ENCODE measurements at regions not wholly inside any gene's neighbourhood (a gene's known extent, or its start where the extent isn't known, plus 50 kb on each side); places are given as distances from the start of the nearest gene placed in this dataset.
A peak's percentile ranks its signal among the peaks of the same experiment; 100 is the strongest.

GRCh38 chr9:14427419-14427818, 113.5 kb upstream of the NFIB start:
- no peak for FAIRE-seq

- no peak for FAIRE-seq
Measured at GRCh38 chr9:14424983-14425382, 111.0 kb upstream of the NFIB start.

DNA sequence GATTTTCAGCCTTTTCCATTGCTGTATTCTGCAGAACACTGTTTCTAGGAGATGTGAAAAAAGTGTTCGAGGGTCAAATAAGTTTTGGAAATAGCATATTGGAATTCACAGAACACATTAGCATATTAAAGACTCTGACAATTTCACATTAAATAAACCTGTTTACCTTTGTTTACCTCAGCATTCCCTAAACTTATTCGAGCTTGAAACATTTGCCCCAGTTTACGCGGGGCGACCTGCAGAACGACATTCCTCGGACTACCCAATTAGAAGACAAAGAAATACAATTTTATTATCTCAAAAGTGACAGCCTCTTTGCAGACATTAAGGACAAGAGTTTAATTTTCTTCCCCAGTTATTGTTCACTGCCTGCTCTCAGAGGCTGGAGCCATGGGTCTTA, 110.3 kb upstream of the NFIB start:
- FAIRE-seq = no peak

GRCh38 chr9:14423815-14424261, 109.9 kb upstream of the NFIB start:
- FAIRE-seq = no peak

GRCh38 chr9:14421291-14421690, 107.3 kb upstream of the NFIB start:
- FAIRE-seq = no peak

GRCh38 chr9:14418941-14419937, 105.3 kb upstream of the NFIB start:
- no peak for FAIRE-seq

DNA sequence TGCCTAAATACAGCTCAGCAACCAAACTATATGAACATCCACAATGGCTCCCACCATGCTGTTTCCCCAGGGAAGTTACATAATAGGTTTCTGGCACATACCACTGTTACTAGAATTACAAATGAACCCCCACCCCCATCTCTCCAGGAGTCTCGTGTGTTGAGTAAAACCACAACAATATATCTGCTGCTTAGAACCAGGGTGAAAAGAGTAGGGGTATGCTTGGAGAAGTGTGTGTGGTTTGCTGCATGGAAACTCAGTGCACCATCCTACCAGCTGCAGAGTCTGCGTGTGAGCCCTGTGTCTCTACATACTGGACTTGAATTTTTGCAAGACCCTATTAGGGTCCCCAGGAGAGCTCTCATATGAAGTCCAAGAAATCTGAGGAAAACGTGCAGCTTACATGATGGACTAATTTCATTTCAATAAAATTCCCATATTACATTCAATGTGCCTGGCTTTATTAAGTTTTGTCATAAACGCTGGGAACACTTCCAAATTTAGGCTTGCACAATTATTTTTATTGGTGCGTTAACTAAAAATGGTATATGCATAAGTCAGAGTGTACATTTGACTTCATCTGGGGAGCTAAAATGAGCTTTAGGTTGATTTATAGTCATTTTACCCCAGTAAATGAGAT, 104.5 kb upstream of the NFIB start:
- no peak for FAIRE-seq

GRCh38 chr9:14417237-14417636, 103.3 kb upstream of the NFIB start:
- FAIRE-seq = no peak

GRCh38 chr9:14415947-14416346, 102.0 kb upstream of the NFIB start:
- no peak for FAIRE-seq

- no peak for FAIRE-seq
Measured at GRCh38 chr9:14413812-14414211, 99.9 kb upstream of the NFIB start.

GRCh38 chr9:14412775-14413174, 98.8 kb upstream of the NFIB start:
- FAIRE-seq = no peak

GRCh38 chr9:14406463-14406862, 92.5 kb upstream of the NFIB start:
- FAIRE-seq = no peak

GRCh38 chr9:14405176-14405706, 91.3 kb upstream of the NFIB start:
- FAIRE-seq = no peak

DNA sequence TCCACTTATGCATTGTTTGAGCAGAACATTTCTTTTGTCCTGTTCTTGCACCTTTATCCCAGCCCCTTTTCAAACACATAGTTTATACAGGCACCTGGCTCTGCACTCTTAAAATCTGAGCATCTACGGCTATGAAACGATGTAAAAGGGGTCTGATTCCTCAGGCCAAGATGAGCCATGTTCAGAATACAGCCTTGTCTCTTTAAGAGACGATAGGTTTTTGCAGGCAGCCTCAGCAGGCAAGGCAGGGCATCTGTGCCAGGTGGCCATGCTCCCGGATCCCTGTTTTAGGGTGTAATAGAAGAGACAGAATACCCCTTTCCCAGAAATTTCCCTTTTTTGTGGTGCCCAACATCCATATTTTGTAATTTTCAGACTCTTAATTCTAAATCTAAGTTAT, 89.1 kb upstream of the NFIB start:
- no peak for FAIRE-seq

DNA sequence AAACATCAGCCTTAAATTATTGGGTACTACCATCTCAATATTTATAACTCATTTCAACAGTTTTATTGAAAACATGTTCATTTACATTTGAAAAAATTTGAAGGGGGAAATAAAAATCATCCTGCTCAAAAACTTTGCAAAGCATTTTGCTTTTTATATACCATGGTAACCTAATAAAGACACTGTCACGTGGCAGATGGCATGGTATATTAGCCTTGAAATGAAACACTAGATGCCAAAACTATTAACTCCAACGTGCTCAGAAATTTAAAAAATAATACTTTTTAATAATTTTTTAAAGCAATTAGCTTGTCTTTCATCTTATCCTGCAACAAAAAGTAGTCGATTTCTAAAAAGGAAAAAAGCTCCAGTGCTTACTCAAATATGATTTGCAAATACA, 88.6 kb upstream of the NFIB start:
- FAIRE-seq = no peak

- FAIRE-seq = no peak
Measured at GRCh38 chr9:14401911-14402310, 88.0 kb upstream of the NFIB start.

GRCh38 chr9:14400658-14400995, 86.7 kb upstream of the NFIB start:
- FAIRE-seq = peak; percentile 39

DNA sequence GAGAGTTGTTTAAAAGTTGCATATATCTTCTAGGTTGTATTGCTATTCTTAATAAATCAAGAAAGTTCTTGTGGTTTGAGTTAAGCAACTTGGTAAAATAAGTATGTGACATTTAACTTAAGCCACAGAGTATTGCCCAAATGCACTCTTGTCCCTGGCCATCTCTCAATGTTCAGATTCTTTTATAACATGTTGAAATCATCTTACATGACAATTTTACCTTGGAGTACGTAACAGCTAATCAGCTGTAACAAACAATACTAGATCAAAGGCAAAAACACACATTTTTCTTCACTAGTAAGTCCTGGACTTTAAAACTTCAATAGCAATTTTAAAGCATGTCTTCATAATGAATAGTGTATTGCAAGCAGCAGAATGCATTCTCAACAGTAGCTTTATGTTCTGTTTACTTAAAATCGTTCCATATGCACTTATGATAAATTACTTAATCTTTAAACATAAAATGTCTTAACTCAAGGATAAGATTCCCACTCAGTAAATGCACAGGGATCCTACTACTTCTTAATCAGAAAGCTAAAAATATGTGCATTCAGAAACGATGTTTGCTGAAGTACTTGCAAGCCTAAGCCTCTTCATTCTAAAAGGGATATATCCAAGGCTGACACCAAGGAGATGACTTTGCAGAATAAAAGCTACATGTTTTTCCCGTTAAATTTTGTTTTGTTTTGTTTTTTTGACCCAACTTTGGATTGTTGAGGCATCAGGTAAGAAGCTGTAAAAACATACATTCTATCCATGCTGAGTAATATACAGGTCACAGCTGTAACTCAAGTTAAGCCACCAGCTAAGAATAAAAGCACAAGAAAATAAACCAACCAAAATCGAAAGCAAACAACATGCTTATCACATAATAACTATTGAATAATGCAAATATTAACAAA, 86.1 kb upstream of the NFIB start:
- no peak for FAIRE-seq

GRCh38 chr9:14398473-14398872, 84.5 kb upstream of the NFIB start:
- FAIRE-seq = no peak

DNA sequence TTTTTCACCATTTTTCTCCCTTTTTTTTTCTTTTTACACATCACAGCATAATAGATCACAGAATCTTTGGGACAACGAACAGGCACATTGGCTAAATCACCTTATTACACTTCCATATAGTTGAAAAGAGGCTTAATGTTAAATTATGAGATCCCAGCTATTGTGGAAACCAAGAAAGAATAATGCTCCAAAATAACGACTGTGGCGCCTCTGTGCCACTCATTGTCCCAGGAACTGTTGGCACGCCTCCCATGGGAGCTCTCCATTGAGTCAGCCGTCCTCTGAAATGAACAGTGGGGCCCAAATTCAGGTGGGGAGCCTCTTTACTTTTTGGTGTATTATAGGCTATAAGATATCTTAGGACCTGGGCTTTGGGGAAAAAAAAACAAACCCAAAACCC, 82.2 kb upstream of the NFIB start:
- no peak for FAIRE-seq

GRCh38 chr9:14395317-14396082, 81.6 kb upstream of the NFIB start:
- no peak for FAIRE-seq

DNA sequence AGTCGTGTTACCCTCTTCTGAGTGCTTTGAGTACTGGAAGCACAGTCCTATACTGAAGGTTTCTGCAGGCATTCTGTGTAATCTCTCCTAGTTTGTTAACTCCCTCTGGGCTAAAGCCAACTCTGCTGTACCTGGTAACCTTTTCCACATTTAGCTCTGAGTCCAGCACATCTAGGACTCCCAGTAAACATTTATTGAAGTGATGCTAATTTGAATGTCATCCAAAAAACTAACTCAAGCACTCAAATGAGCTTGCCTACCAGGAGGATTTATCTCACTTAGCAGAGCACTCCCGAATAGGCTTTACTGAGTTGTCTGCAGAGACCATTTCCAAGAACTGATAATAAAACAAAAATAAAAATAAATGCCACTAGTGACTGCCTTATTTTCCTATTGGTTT, 79.5 kb upstream of the NFIB start:
- no peak for FAIRE-seq
